OCI-LY3 (cell line): ENCODE measurements at regions not wholly inside any gene's neighbourhood (a gene's known extent, or its start where the extent isn't known, plus 50 kb on each side); places are given as distances from the start of the nearest gene placed in this dataset.

Experiments used
- H2AFZ ChIP-seq: fragments of 200-600, 300-600 bp; shearing (Covaris generic); 2 replicates; pipeline ENCODE4 v1.6.0; 2014; ENCODE audit warnings: antibody characterized with exemption, low read depth, low read length
- H3K27ac ChIP-seq: fragments of 200-600, 300-600 bp; sonication (generic); 2 replicates; pipeline ENCODE4 v1.5.1; 2014; ENCODE audit warnings: mild to moderate bottlenecking, low read length, moderate library complexity, mixed read lengths
- H3K27me3 ChIP-seq: fragments of 200-600, 300-600 bp; sonication (generic); 2 replicates; pipeline ENCODE4 v1.6.1; 2014; ENCODE audit warnings: low read depth, low read length, mixed read lengths
- H3K36me3 ChIP-seq: fragments of 200-600, 300-600 bp; sonication (generic); replicated peaks from 2 replicates; pipeline ENCODE3; 2014; ENCODE audit warnings: low read depth, low read length, mixed read lengths
- H3K4me1 ChIP-seq: fragments of 300-600, 200-600 bp; sonication (generic); 2 replicates; pipeline ENCODE4 v1.6.1; 2014; ENCODE audit warnings: low read length, mixed read lengths
- H3K4me2 ChIP-seq: fragments of 200-600, 300-600 bp; sonication (generic); 2 replicates; pipeline ENCODE4 v1.6.1; 2014; ENCODE audit warnings: low read length, mixed read lengths
- H3K4me3 ChIP-seq: fragments of 300-600, 200-600 bp; sonication (generic); 2 replicates; pipeline ENCODE4 v1.5.1; 2014; ENCODE audit warnings: antibody characterized with exemption, mild to moderate bottlenecking, low read length, moderate library complexity
- H3K79me2 ChIP-seq: fragments of 300-600, 200-600 bp; shearing (Covaris generic); 2 replicates; pipeline ENCODE4 v1.6.1; 2014; ENCODE audit warnings: mild to moderate bottlenecking, low read length, mixed read lengths
- H3K9ac ChIP-seq: fragments of 300-600, 200-600 bp; shearing (Covaris generic); 2 replicates; pipeline ENCODE4 v1.6.0; 2014; ENCODE audit warnings: mild to moderate bottlenecking, low read length, moderate library complexity
- H3K9me3 ChIP-seq: fragments of 200-600, 300-600 bp; shearing (Covaris generic); 2 replicates; pipeline ENCODE4 v1.6.1; 2014; ENCODE audit warnings: low read length, mixed read lengths; ENCODE audit not compliant: insufficient read depth
- H4K20me1 ChIP-seq: fragments of 200-600, 300-600 bp; sonication (generic); 2 replicates; pipeline ENCODE4 v1.6.1; 2016; ENCODE audit warnings: low read length, mixed read lengths; ENCODE audit not compliant: insufficient read depth
- EZH2phosphoT487 ChIP-seq: fragments of 200-600 bp; shearing (Covaris generic); IDR thresholded peaks from 2 replicates; pipeline ENCODE4 v1.6.1; 2018; ENCODE audit warnings: antibody characterized with exemption, mixed run types, low read depth
- TF ChIP-seq, protein P1 (sequence below): fragments of 200-600, 300-600 bp; sonication (generic); IDR thresholded peaks from 2 replicates; pipeline ENCODE4 v1.5.1; 2014; ENCODE audit warnings: antibody characterized with exemption, low read length, low read depth

DNA sequence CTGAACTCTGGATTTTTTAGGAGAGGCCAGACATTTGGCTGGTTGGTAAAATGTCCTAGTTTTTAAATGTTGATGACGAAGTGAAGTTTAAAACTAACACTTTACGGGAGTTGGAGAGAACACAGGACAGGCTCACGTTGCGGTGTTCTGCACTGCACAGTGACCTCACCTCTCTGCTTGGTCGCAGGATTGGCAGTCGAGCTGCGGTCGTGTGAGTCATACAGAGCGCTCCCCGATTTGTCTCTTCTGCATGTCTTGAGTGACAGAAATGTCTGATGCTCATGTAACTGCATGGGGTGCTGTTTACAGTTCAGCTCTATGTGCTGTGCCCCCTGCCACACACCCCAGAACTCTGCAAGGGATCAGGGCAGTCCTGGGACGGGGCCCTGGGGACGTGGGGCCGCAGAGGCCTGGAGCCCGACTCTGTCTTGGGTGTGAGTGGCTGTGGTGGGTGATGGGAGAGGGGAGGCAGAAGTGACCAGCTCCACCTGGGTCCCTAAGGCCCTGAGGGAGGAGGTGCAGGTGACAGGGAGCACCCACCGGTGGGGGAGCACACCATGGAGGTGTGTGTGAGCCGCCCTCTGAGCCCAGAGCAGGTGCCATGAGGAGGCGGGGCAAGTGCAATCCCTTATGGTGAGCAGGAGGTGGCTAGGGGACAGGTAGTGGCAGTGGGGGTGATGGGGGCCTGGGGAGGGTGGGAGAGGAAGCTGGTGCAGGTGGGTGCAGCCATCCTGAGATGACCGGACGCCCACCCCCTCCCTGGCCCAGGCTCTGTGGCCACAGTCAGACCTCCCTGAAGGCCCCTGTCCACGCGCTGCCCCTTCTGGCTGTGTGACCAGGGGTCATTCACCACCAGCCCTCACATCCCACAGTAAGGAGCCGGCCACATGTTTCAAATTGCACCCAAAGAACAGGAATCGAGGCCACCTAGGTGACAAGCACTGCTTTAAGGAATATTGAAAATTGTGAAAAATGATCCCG is 77.9 kb upstream of the ADRA2C start:
- Histone ChIP-seq H2AFZ (no peak overlapping the region), H3K4me1 (no peaks in the 10 kb centered on the region), H3K4me2 (no peak overlapping the region), H3K27ac (no peak overlapping the region), H3K27me3 (no peaks in the 10 kb centered on the region; the same call in 1 of the 2 replicates), H3K79me2 (no peaks in the 10 kb centered on the region), H3K9ac (no peak overlapping the region), H3K4me3 (no peak overlapping the region), H3K36me3 (no peaks in the 10 kb centered on the region), H4K20me1 (no peaks in the 10 kb centered on the region), H3K9me3 (no peaks in the 10 kb centered on the region)
- TF ChIP-seq, protein P1, sequence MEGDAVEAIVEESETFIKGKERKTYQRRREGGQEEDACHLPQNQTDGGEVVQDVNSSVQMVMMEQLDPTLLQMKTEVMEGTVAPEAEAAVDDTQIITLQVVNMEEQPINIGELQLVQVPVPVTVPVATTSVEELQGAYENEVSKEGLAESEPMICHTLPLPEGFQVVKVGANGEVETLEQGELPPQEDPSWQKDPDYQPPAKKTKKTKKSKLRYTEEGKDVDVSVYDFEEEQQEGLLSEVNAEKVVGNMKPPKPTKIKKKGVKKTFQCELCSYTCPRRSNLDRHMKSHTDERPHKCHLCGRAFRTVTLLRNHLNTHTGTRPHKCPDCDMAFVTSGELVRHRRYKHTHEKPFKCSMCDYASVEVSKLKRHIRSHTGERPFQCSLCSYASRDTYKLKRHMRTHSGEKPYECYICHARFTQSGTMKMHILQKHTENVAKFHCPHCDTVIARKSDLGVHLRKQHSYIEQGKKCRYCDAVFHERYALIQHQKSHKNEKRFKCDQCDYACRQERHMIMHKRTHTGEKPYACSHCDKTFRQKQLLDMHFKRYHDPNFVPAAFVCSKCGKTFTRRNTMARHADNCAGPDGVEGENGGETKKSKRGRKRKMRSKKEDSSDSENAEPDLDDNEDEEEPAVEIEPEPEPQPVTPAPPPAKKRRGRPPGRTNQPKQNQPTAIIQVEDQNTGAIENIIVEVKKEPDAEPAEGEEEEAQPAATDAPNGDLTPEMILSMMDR = no peak
- no peak for TF ChIP-seq EZH2phosphoT487

DNA sequence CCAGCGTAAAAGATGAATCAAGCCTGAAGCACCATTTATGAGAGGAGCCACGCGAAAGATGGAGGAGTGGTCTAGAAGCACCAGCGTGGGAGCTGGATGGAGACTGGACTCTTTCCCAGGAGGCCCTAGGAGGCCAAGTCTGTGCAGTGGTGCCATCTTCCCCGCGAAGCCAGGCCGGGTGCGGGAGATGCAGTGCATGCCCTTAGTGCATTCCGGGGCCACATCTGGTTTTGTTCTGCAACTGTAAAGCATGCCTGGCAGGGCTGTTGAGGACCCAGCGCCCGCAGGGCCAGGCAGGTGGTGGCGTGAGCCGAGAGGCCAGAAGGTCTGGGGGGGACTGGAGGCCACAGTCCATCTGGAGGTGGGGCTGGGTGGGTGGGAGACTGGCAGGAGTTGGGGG is 78.6 kb upstream of the ADRA2C start:
- H3K79me2 ChIP-seq = no peaks in the 10 kb centered on the region
- no peaks in the 10 kb centered on the region; the same call in 1 of the 2 replicates for H3K27me3 ChIP-seq
- H3K36me3 ChIP-seq = no peaks in the 10 kb centered on the region
- no peak overlapping the region for H3K9ac ChIP-seq
- no peaks in the 10 kb centered on the region for H3K4me1 ChIP-seq
- no peak overlapping the region for H3K4me3 ChIP-seq
- no peak overlapping the region for H2AFZ ChIP-seq
- no peaks in the 10 kb centered on the region for H3K9me3 ChIP-seq
- H3K4me2 ChIP-seq = no peak overlapping the region
- TF ChIP-seq EZH2phosphoT487 = no peak
- TF ChIP-seq, protein P1 = no peak
- no peaks in the 10 kb centered on the region for H4K20me1 ChIP-seq
- H3K27ac ChIP-seq = no peak overlapping the region

DNA sequence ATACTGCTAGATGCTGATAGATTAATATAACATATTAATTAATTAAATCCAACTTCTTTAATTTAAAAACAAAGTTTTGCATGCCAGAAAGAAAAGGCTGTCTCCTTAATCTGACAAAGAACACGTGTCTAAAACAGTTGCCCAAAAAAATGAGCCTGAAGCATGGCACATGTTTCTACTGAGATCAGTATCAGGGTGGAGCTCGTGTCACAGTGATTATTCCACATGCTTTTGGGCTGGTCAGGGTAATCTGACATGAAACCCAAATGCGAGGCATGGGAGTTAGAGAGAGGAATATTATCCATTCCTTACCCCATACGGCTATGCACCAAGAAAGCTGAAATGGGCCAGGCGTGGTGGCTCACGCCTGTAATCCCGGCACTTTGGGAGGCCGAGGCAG is 79.4 kb upstream of the ADRA2C start:
- no peaks in the 10 kb centered on the region for H3K4me1 ChIP-seq
- no peaks in the 10 kb centered on the region for H3K27me3 ChIP-seq
- no peaks in the 10 kb centered on the region for H3K36me3 ChIP-seq
- no peaks in the 10 kb centered on the region for H4K20me1 ChIP-seq
- H3K9me3 ChIP-seq = no peaks in the 10 kb centered on the region
- no peak overlapping the region for H3K9ac ChIP-seq
- no peak overlapping the region for H3K27ac ChIP-seq
- TF ChIP-seq EZH2phosphoT487 = no peak
- TF ChIP-seq, protein P1 = no peak
- H2AFZ ChIP-seq = no peak overlapping the region
- H3K4me3 ChIP-seq = no peak overlapping the region
- H3K4me2 ChIP-seq = no peak overlapping the region
- no peaks in the 10 kb centered on the region for H3K79me2 ChIP-seq

DNA sequence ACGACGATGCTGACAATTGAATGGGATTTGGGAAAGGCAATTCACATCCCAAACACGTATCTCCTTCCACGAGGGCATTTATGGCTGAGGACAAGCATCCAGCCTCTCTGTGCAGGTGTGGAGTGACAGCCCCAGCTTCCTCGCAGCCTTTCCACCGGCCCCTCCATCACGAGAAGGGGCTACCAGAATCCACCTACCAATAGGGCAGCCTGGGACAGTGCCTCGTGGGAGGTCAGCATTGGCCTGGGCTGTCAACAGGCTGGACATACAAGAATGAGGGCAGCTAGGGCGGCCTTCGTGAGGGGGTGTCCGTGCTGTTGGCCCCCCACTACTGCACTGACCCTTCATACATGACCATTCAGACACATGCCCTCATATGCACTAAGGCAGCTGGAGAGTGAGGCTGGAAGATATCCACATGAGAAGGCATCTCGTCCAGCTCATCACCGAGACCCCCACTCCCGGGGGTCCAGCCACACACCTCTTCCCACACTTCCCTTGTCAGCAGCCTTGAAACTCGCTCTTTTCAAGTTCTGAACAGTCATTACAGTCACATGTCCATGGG is 81.0 kb upstream of the ADRA2C start:
- Histone ChIP-seq H4K20me1 (no peaks in the 10 kb centered on the region), H3K27me3 (no peaks in the 10 kb centered on the region), H3K9ac (no peak overlapping the region), H3K9me3 (no peaks in the 10 kb centered on the region), H3K36me3 (no peaks in the 10 kb centered on the region), H2AFZ (no peak overlapping the region), H3K4me3 (no peak overlapping the region), H3K27ac (no peak overlapping the region), H3K4me2 (no peak overlapping the region), H3K79me2 (no peaks in the 10 kb centered on the region), H3K4me1 (no peaks in the 10 kb centered on the region)
- TF ChIP-seq, protein P1 = no peak
- TF ChIP-seq EZH2phosphoT487 = no peak
